HEK293T (cell line): ENCODE measurements at regions not wholly inside any gene's neighbourhood (a gene's known extent, or its start where the extent isn't known, plus 50 kb on each side); places are given as distances from the start of the nearest gene placed in this dataset.

ENCODE experiments used
- CTCF ChIA-PET: fragments of 350-600 bp; formaldehyde crosslinking; extraction: SDS; loops from one replicate; lab custom pipeline; 2021; ENCODE audit warnings: antibody characterized with exemption, inconsistent platforms; lab: Yijun Ruan, JAX
- POLR2A ChIA-PET: fragments of 350-600 bp; formaldehyde crosslinking; extraction: SDS; loops from one replicate; lab custom pipeline; 2020; ENCODE audit warnings: antibody characterized with exemption, inconsistent platforms; lab: Yijun Ruan, JAX
- DNase-seq: peaks from one replicate; pipeline ENCODE4 v3.0.0; 2012; ENCODE audit warnings: mixed read lengths; ENCODE audit errors: extremely low spot score
- ARNT ChIP-seq: fragments of 450-650 bp; IDR thresholded peaks from 2 replicates; pipeline ENCODE4 v1.6.1; 2017; ENCODE audit warnings: mild to moderate bottlenecking
- BHLHE40 ChIP-seq: fragments of 450-650 bp; IDR thresholded peaks from 2 replicates; pipeline ENCODE4 v1.6.1; 2016; ENCODE audit warnings: mild to moderate bottlenecking, moderate library complexity, borderline replicate concordance
- CTBP1 ChIP-seq: fragments of 450-650 bp; IDR thresholded peaks from 2 replicates; pipeline ENCODE4 v1.6.1; 2016; ENCODE audit warnings: borderline replicate concordance
- ELF4 ChIP-seq: fragments of 450-650 bp; IDR thresholded peaks from 2 replicates; pipeline ENCODE4 v1.6.1; 2017; ENCODE audit warnings: antibody characterized with exemption
- FOXA1 ChIP-seq: fragments of 450-650 bp; IDR thresholded peaks from 2 replicates; pipeline ENCODE4 v1.6.1; 2016; ENCODE audit warnings: mild to moderate bottlenecking
- FOXK2 ChIP-seq: fragments of 450-650 bp; IDR thresholded peaks from 2 replicates; pipeline ENCODE4 v1.6.1; 2016; ENCODE audit warnings: mild to moderate bottlenecking
- FOXM1 ChIP-seq: fragments of 450-650 bp; IDR thresholded peaks from 2 replicates; pipeline ENCODE4 v1.6.1; 2017; ENCODE audit warnings: mild to moderate bottlenecking, borderline replicate concordance
- HDGF ChIP-seq: fragments of 450-650 bp; IDR thresholded peaks from 2 replicates; pipeline ENCODE4 v1.6.1; 2017; ENCODE audit warnings: antibody characterized with exemption, borderline replicate concordance
- L3MBTL2 ChIP-seq: fragments of 450-650 bp; conservative IDR thresholded peaks from 2 replicates; pipeline ENCODE4 v1.6.1; 2016; ENCODE audit warnings: mild to moderate bottlenecking
- LEF1 ChIP-seq: fragments of 450-650 bp; IDR thresholded peaks from 2 replicates; pipeline ENCODE4 v1.6.1; 2017; ENCODE audit warnings: mild to moderate bottlenecking, borderline replicate concordance
- NFRKB ChIP-seq: fragments of 450-650 bp; IDR thresholded peaks from 2 replicates; pipeline ENCODE4 v1.6.1; 2016; ENCODE audit warnings: mild to moderate bottlenecking, moderate library complexity
- SP1 ChIP-seq: fragments of 450-650 bp; IDR thresholded peaks from 2 replicates; pipeline ENCODE4 v1.6.1; 2017
- SUZ12 ChIP-seq: fragments of 450-650 bp; IDR thresholded peaks from 2 replicates; pipeline ENCODE4 v1.6.1; 2016; ENCODE audit warnings: mild to moderate bottlenecking
- TARDBP ChIP-seq: fragments of 450-650 bp; IDR thresholded peaks from 2 replicates; pipeline ENCODE4 v1.6.1; 2016
- ZNF384 ChIP-seq: fragments of 450-650 bp; IDR thresholded peaks from 2 replicates; pipeline ENCODE4 v1.6.1; 2016
- TF ChIP-seq, protein P1 (sequence below): fragments of 450-650 bp; IDR thresholded peaks from 2 replicates; pipeline ENCODE4 v1.6.1; 2016

DNA sequence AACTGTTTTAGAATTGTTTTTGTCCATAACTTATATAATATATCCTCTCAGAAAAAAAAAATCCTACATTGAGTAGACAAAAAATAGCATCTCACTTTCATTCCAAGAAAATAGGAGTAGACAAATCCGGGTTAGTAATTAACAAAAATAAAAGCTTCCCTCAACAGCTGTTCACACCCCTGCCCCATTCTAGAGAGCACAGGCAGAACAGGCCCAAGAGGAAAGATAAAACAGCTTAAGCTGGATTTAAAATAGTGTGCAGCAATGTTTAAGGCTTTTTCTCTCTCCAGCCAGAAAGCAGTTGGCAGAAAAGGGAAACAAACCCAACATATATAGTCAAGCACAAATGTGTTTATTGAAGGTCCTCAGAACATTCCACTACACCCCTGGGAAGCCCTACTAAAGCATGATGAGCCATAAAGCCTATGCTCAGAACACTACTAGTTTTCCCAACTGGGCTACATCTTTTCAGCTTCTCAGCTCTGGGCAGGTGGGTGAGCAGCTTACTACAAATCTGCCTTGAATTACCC is 189.9 kb downstream of the MTERF1 start:
- CTCF ChIA-PET = no interaction called here

DNA sequence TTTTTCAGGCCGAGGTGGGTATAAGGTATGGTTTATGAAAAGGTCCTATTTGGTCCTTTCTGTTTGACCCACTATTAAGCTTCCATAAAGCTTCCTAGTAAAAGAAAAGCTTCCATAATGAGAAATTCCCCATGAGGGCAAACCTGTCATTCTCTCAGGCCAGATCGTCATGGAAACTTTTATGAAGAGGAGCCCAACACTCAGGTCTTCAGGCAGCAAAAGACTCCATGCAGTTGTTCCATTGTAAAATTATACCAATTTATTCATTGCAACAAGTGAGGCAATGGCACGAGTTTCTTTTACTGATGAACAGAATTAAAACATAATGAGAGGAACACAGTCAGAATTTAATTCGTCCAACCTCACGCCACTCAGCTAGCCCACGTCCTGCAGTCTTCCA is 188.6 kb downstream of the MTERF1 start:
- TF ChIP-seq, protein P1, sequence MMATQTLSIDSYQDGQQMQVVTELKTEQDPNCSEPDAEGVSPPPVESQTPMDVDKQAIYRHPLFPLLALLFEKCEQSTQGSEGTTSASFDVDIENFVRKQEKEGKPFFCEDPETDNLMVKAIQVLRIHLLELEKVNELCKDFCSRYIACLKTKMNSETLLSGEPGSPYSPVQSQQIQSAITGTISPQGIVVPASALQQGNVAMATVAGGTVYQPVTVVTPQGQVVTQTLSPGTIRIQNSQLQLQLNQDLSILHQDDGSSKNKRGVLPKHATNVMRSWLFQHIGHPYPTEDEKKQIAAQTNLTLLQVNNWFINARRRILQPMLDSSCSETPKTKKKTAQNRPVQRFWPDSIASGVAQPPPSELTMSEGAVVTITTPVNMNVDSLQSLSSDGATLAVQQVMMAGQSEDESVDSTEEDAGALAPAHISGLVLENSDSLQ = no peak
- TF ChIP-seq ARNT = no peak
- no peak for TF ChIP-seq ELF4
- no peak for TF ChIP-seq SP1
- TF ChIP-seq CTBP1 = no peak
- no peak for TF ChIP-seq SUZ12
- no peak for TF ChIP-seq LEF1
- POLR2A ChIA-PET = interaction anchor here (0.7 kb wide), 1 partner anchor 19 kb away, joined by 3 read pairs; no protein-coding TSS in a partner anchor
- DNase-seq = no peak
- CTCF ChIA-PET = no interaction called here

More for the DNA sequence above, 189.9 kb downstream of the MTERF1 start:
- no peak for DNase-seq
- POLR2A ChIA-PET = no interaction called here
- no peak for TF ChIP-seq SUZ12
- no peak for TF ChIP-seq HDGF
- no peak for TF ChIP-seq BHLHE40
- TF ChIP-seq L3MBTL2 = no peak
- no peak for TF ChIP-seq SP1
- TF ChIP-seq ELF4 = no peak
- no peak for TF ChIP-seq CTBP1
- TF ChIP-seq ARNT = no peak
- TF ChIP-seq NFRKB = no peak
- TF ChIP-seq, protein P1 = no peak

- ChIA-PET CTCF (no interaction called here), POLR2A (no interaction called here)
- no peak for DNase-seq
- no peak for TF ChIP-seq BHLHE40
- TF ChIP-seq, protein P1 = no peak
- no peak for TF ChIP-seq SP1
- TF ChIP-seq FOXM1 = no peak
- no peak for TF ChIP-seq TARDBP
- TF ChIP-seq SUZ12 = no peak
- no peak for TF ChIP-seq ZNF384
- no peak for TF ChIP-seq FOXK2
- TF ChIP-seq CTBP1 = no peak
- TF ChIP-seq FOXA1 = no peak
- TF ChIP-seq HDGF = no peak
- TF ChIP-seq NFRKB = no peak
- no peak for TF ChIP-seq ARNT
- no peak for TF ChIP-seq LEF1
- no peak for TF ChIP-seq ELF4
- no peak for TF ChIP-seq L3MBTL2
Observed at GRCh38 chr7:91692800-91693199, 187.7 kb downstream of the MTERF1 start.

- no peak for TF ChIP-seq SP1
- TF ChIP-seq BHLHE40 = no peak
- no peak for TF ChIP-seq ZNF384
- TF ChIP-seq L3MBTL2 = no peak
- no peak for TF ChIP-seq TARDBP
- TF ChIP-seq ARNT = no peak
- TF ChIP-seq SUZ12 = no peak
- TF ChIP-seq LEF1 = no peak
- TF ChIP-seq FOXK2 = no peak
- no peak for TF ChIP-seq HDGF
- no peak for TF ChIP-seq NFRKB
- no peak for TF ChIP-seq FOXM1
- TF ChIP-seq FOXA1 = no peak
- no peak for DNase-seq
- ChIA-PET POLR2A (no interaction called here), CTCF (no interaction called here)
Observed at GRCh38 chr7:91694351-91694841, 186.1 kb downstream of the MTERF1 start.

GRCh38 chr7:91710881-91711280 is 169.6 kb downstream of the MTERF1 start:
- CTCF ChIA-PET = no interaction called here
- DNase-seq = no peak
- TF ChIP-seq HDGF = no peak
- TF ChIP-seq L3MBTL2 = no peak
- TF ChIP-seq, protein P1 = no peak
- no peak for TF ChIP-seq SUZ12
- TF ChIP-seq ZNF384 = no peak
- no peak for TF ChIP-seq TARDBP
- no peak for TF ChIP-seq NFRKB
- no peak for TF ChIP-seq BHLHE40
- no peak for TF ChIP-seq ARNT
- no peak for TF ChIP-seq CTBP1
- TF ChIP-seq FOXA1 = no peak
- no peak for TF ChIP-seq LEF1
- no peak for TF ChIP-seq FOXK2
- no peak for TF ChIP-seq FOXM1
- TF ChIP-seq ELF4 = no peak
- no peak for TF ChIP-seq SP1
- POLR2A ChIA-PET = no interaction called here

DNA sequence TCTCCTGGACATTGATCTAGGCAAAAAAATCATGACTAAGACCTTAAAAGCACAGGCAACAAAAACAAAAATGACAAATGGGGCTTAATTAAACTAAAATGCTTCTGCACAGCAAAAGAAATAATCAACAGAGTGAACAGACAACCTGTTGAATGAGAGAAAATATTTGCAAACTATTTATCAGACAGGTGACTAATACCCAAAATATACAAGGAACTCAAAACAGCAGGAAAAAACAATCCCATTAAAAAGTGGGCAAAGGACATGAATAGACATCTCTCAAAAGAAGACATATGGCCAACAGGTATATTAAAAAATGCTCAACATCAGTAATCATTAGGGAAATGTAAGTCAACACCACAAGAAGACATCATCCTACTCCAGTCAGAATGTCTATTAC is 166.8 kb downstream of the MTERF1 start:
- POLR2A ChIA-PET = no interaction called here
- TF ChIP-seq SP1 (no peak), BHLHE40 (no peak), FOXK2 (no peak), HDGF (no peak), CTBP1 (no peak), LEF1 (no peak), SUZ12 (no peak), ZNF384 (no peak), FOXM1 (no peak), NFRKB (no peak), ARNT (no peak), L3MBTL2 (no peak), ELF4 (no peak), TARDBP (no peak)
- TF ChIP-seq, protein P1 = no peak
- CTCF ChIA-PET = no interaction called here
- no peak for DNase-seq
